Kidney (tissue), 13 donors: ENCODE measurements at regions not wholly inside any gene's neighbourhood (a gene's known extent, or its start where the extent isn't known, plus 50 kb on each side); places are given as distances from the start of the nearest gene placed in this dataset.

Experiments used
- DNase-seq, 5 donors: peaks; one replicate each; pipeline ENCODE4 v3.0.0-alpha.2; 2013 to 2020
- FAIRE-seq: peaks from 2 replicates; lab custom pipeline; 2012; peaks lifted over from hg19 to GRCh38; lab: Jason Lieb, UNC
- H3K27ac ChIP-seq, 2 donors: one replicate each; pipeline ENCODE4 v1.7.0; 2013; ENCODE audit warnings: low read depth in 2 of 2, low read length in 2 of 2, inconsistent platforms in 1 of 2
- H3K27me3 ChIP-seq: one replicate; pipeline ENCODE4 v1.7.1; 2013; ENCODE audit warnings: low read length, inconsistent platforms; ENCODE audit not compliant: control insufficient read depth, insufficient read depth
- H3K36me3 ChIP-seq, 3 donors: one replicate each; pipeline versions ENCODE4 v1.7.0 to v1.7.1; 2013; ENCODE audit warnings: low read length in 3 of 3, control low read depth in 1 of 3, inconsistent platforms in 1 of 3; ENCODE audit not compliant: insufficient read depth in 3 of 3, control insufficient read depth in 2 of 3
- H3K4me1 ChIP-seq, 3 donors: one replicate each; pipeline versions ENCODE4 v1.7.0 to v1.7.1; 2013; ENCODE audit warnings: low read length in 3 of 3, inconsistent platforms in 1 of 3, low read depth in 1 of 3; ENCODE audit not compliant: control insufficient read depth in 2 of 3, insufficient read depth in 2 of 3
- H3K4me3 ChIP-seq, 3 donors: one replicate each; pipeline versions ENCODE4 v1.7.0 to v1.8.1; 2013; ENCODE audit warnings: low read length in 3 of 3, control low read depth in 1 of 3, inconsistent platforms in 1 of 3
- H3K9ac ChIP-seq, 3 donors: one replicate each; pipeline versions ENCODE4 v1.7.0 to v1.7.1; 2013; ENCODE audit warnings: low read length in 3 of 3, control low read depth in 1 of 3, inconsistent platforms in 1 of 3
- H3K9me3 ChIP-seq, 3 donors: one replicate each; pipeline versions ENCODE4 v1.7.0 to v1.7.1; 2013; ENCODE audit warnings: low read length in 3 of 3, control low read depth in 1 of 3, inconsistent platforms in 1 of 3; ENCODE audit not compliant: control insufficient read depth in 2 of 3, insufficient read depth in 1 of 3
- intact Hi-C: fragments of 100-400 bp; cut with DNase I; formaldehyde crosslinking; loops from one replicate; pipeline ENCODE4 v1.11.1; 2022
- TF ChIP-seq, protein P1 (sequence below): IDR thresholded peaks from 3 replicates; pipeline ENCODE4 v1.5.1; 2012; ENCODE audit warnings: mild to moderate bottlenecking, moderate library complexity, borderline replicate concordance; ENCODE audit not compliant: insufficient read depth; ENCODE audit errors: extremely low read depth
- donor health status: control.
- donor health status: control.
- donor health status: control.
- donor health status: control.
- donor health status: control.
- donor health status: DM: yes; HTN: yes; CAD: no.
- donor health status: Normal renal cell carcinoma (clear cell type).

DNA sequence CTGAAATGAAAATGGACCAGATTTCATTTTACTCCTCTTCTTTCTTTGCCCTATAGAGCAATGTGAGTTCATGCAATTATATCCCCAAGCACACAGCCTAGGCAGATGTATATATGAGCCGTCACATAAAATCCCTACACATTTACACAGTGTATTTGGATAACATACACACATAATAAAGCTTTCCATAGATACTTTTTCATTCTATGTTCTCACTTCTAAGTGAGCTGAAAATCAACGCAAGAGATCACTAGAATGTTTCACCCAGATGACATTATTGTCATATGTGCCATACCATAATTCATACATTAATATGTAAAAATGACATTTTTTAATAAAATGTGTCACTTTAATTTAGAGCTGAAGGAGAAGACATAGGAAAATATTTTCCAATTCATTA lies 129.4 kb downstream of the INHBA start:
- Histone ChIP-seq H3K27me3 (no peaks in the 10 kb centered on the region), H3K27ac (no peak overlapping the region), H3K4me3 (no peak overlapping the region), H3K9me3 (no peaks in the 10 kb centered on the region), H3K36me3 (no peaks in the 10 kb centered on the region), H3K9ac (no peak overlapping the region), H3K4me1 (no peaks in the 10 kb centered on the region)
- intact Hi-C loops, result no loop called here
- TF ChIP-seq, protein P1, sequence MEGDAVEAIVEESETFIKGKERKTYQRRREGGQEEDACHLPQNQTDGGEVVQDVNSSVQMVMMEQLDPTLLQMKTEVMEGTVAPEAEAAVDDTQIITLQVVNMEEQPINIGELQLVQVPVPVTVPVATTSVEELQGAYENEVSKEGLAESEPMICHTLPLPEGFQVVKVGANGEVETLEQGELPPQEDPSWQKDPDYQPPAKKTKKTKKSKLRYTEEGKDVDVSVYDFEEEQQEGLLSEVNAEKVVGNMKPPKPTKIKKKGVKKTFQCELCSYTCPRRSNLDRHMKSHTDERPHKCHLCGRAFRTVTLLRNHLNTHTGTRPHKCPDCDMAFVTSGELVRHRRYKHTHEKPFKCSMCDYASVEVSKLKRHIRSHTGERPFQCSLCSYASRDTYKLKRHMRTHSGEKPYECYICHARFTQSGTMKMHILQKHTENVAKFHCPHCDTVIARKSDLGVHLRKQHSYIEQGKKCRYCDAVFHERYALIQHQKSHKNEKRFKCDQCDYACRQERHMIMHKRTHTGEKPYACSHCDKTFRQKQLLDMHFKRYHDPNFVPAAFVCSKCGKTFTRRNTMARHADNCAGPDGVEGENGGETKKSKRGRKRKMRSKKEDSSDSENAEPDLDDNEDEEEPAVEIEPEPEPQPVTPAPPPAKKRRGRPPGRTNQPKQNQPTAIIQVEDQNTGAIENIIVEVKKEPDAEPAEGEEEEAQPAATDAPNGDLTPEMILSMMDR, result no peak
- DNase-seq (no peak), FAIRE-seq (no peak)

DNA sequence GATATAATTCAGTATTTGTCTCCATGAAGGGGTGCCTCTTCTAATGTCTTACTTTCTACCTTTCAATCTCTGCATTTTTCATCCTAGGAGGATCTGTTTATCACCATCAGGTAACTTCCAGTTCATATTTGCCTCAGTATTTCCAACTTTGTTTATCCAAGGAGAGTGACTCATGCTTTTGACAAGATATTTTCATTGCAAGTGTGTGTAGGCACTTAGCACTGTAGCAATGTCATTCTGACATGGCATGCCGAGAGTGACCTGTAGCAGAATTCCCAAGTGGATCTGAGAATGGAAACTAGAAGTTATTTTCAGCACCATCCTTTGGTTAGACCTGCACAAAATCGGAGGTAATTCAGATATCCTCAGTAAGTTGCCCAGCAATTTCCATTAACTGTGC lies 129.9 kb downstream of the INHBA start:
- Histone ChIP-seq H3K4me1 (no peaks in the 10 kb centered on the region), H3K9me3 (no peaks in the 10 kb centered on the region), H3K27me3 (no peaks in the 10 kb centered on the region), H3K27ac (no peak overlapping the region), H3K4me3 (no peak overlapping the region), H3K36me3 (no peaks in the 10 kb centered on the region), H3K9ac (no peak overlapping the region)
- DNase-seq (no peak), FAIRE-seq (no peak)
- intact Hi-C loops, result no loop called here
- TF ChIP-seq, protein P1, result no peak

DNA sequence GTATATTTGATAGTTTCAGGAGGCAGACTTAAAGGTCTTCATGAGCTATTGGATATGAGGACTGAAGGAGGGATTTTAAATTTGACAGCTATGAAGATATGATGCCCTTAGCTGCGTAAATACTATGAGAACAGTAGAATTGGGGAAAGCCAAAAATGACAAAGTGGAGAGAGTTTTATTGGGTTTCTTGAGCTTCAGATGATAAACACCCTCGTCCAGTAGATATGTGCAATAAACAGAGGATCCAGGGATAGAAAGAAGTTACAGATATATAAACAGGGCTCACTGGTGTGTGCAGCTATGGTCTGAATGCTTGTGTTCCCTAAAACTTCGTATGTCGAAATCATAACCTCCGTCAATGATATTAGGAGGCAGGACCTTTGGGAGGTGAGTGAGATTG lies 131.3 kb downstream of the INHBA start:
- Histone ChIP-seq H3K9me3 (no peaks in the 10 kb centered on the region), H3K27me3 (no peaks in the 10 kb centered on the region), H3K36me3 (no peaks in the 10 kb centered on the region), H3K4me3 (no peak overlapping the region), H3K9ac (no peak overlapping the region), H3K4me1 (no peaks in the 10 kb centered on the region), H3K27ac (no peak overlapping the region)
- intact Hi-C loops, result no loop called here
- FAIRE-seq (no peak), DNase-seq (no peak)
- TF ChIP-seq, protein P1, result no peak

DNA sequence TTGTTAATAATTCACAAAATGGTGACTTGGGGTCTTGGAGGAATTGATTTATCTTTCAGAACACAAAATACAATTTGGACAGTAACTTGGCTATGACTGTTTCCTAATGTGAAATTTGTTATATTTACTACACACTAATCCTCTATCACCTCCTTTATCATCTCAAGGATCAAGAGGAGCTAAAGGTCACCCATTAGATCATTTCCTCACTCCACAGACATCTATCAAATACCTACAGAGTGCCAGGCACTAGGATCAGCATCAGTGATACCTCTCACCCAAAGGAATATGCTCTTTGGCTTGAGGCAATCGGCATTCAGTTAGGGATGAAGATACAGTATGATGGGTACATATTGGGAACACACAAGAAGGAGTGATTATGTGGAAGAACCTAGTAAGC lies 132.1 kb downstream of the INHBA start:
- Histone ChIP-seq H3K4me3 (no peak overlapping the region), H3K9me3 (no peaks in the 10 kb centered on the region), H3K27me3 (no peaks in the 10 kb centered on the region), H3K27ac (no peak overlapping the region), H3K9ac (no peak overlapping the region), H3K4me1 (no peaks in the 10 kb centered on the region), H3K36me3 (no peaks in the 10 kb centered on the region)
- no peak for FAIRE-seq
- TF ChIP-seq, protein P1, result no peak
- no peak for DNase-seq
- intact Hi-C loops, result no loop called here
